ENCODE measurements at regions not wholly inside any gene's neighbourhood (a gene's known extent, or its start where the extent isn't known, plus 50 kb on each side); places are given as distances from the start of the nearest gene placed in this dataset.

GRCh38 chr2:219692521-219692920, 65.1 kb downstream of the SLC4A3 start:
- no peak for TF ChIP-seq CTCF (IDR thresholded peaks at IDR 0.05; ENCODE audit: low read depth, low read length, missing control alignments)
- no peak for DNase-seq (ENCODE audit: low read depth)

GRCh38 chr2:219695145-219695709, 67.8 kb downstream of the SLC4A3 start:
- no peak for DNase-seq (ENCODE audit: low read depth)
- no peak overlapping the region for H3K4me3 ChIP-seq (ENCODE audit: low read depth, low read length)
- no peak for TF ChIP-seq CTCF (IDR thresholded peaks at IDR 0.05; ENCODE audit: low read depth, low read length, missing control alignments)

More at GRCh38 chr2:219692521-219692920, 65.1 kb downstream of the SLC4A3 start:
- H3K4me3 ChIP-seq (ENCODE audit: low read depth, low read length): no peak overlapping the region

- H3K4me3 ChIP-seq (ENCODE audit: low read depth, low read length): no peak overlapping the region
- TF ChIP-seq CTCF (IDR thresholded peaks at IDR 0.05; ENCODE audit: low read depth, low read length, missing control alignments): no peak
- no peak for DNase-seq (ENCODE audit: low read depth)
Observed at GRCh38 chr2:219697811-219698747, 70.6 kb downstream of the SLC4A3 start.

GRCh38 chr2:219698748-219699439, 71.5 kb downstream of the SLC4A3 start:
- H3K4me3 ChIP-seq (ENCODE audit: low read depth, low read length): no peak overlapping the region
- TF ChIP-seq CTCF (IDR thresholded peaks at IDR 0.05; ENCODE audit: low read depth, low read length, missing control alignments): no peak
- no peak for DNase-seq (ENCODE audit: low read depth)

- DNase-seq (ENCODE audit: low read depth): no peak
Observed at GRCh38 chr2:219699440-219699821, 72.0 kb downstream of the SLC4A3 start.

More at GRCh38 chr2:219699440-219699821, 72.0 kb downstream of the SLC4A3 start:
- TF ChIP-seq CTCF (IDR thresholded peaks at IDR 0.05; ENCODE audit: low read depth, low read length, missing control alignments): no peak
- H3K4me3 ChIP-seq (ENCODE audit: low read depth, low read length): no peak overlapping the region
